ENCODE measurements at regions not wholly inside any gene's neighbourhood (a gene's known extent, or its start where the extent isn't known, plus 50 kb on each side); places are given as distances from the start of the nearest gene placed in this dataset.

- H3K36me3 Mint-ChIP-seq, result no peaks in the 10 kb centered on the region
- no peak overlapping the region for H3K27ac Mint-ChIP-seq
- H3K9me3 Mint-ChIP-seq, result no peaks in the 10 kb centered on the region
- peak overlapping the region; percentile 34 for H3K4me3 Mint-ChIP-seq
- H3K27me3 Mint-ChIP-seq, result no peaks in the 10 kb centered on the region
- no peak for DNase-seq (ENCODE audit: extremely low spot score, unreplicated experiment)
- H3K4me1 Mint-ChIP-seq (ENCODE audit: unreplicated experiment), result peaks cover 19% of the 10 kb centered on the region
- no peak for TF ChIP-seq CTCF (conservative IDR thresholded peaks at IDR 0.05)
Measured at GRCh38 chr7:42605406-42606192, 306.3 kb downstream of the C7orf25 start.

DNA sequence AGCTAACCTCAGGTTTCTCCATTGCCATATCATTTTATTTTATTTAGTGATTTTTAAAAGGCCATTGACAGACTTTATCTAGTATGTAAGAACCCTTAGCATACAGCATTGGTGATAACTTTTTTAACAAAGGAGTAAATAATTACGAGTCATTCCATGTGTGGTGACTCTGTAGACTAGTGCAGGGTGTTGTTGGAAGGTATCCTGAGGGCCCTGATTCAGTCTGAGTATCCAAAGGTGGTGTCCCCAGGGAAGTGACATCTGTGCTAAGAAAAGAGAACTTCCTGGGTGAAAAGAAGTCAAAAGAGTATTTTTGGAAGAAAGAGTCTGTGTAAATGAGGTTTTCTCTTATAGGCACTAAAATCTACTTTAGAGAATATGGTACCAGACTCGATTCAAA is 308.4 kb downstream of the C7orf25 start:
- DNase-seq (ENCODE audit: extremely low spot score, unreplicated experiment), result no peak
- H3K4me3 Mint-ChIP-seq, result no peak overlapping the region
- no peak overlapping the region for H3K27ac Mint-ChIP-seq

GRCh38 chr7:42597300-42597699 is 314.6 kb downstream of the C7orf25 start:
- no peaks in the 10 kb centered on the region for H3K27me3 Mint-ChIP-seq
- TF ChIP-seq CTCF (conservative IDR thresholded peaks at IDR 0.05), result no peak
- H3K36me3 Mint-ChIP-seq, result no peaks in the 10 kb centered on the region
- peaks cover 9% of the 10 kb centered on the region for H3K9me3 Mint-ChIP-seq
- DNase-seq (ENCODE audit: extremely low spot score, unreplicated experiment), result no peak
- H3K4me3 Mint-ChIP-seq, result no peak overlapping the region
- no peaks in the 10 kb centered on the region for H3K4me1 Mint-ChIP-seq (ENCODE audit: unreplicated experiment)
- H3K27ac Mint-ChIP-seq, result peak overlapping the region; percentile 16

More for the DNA sequence above, 308.4 kb downstream of the C7orf25 start:
- peaks cover 19% of the 10 kb centered on the region for H3K4me1 Mint-ChIP-seq (ENCODE audit: unreplicated experiment)
- no peaks in the 10 kb centered on the region for H3K27me3 Mint-ChIP-seq
- TF ChIP-seq CTCF (conservative IDR thresholded peaks at IDR 0.05), result no peak
- H3K36me3 Mint-ChIP-seq, result no peaks in the 10 kb centered on the region
- H3K9me3 Mint-ChIP-seq, result peaks cover under 1% of the 10 kb centered on the region

DNA sequence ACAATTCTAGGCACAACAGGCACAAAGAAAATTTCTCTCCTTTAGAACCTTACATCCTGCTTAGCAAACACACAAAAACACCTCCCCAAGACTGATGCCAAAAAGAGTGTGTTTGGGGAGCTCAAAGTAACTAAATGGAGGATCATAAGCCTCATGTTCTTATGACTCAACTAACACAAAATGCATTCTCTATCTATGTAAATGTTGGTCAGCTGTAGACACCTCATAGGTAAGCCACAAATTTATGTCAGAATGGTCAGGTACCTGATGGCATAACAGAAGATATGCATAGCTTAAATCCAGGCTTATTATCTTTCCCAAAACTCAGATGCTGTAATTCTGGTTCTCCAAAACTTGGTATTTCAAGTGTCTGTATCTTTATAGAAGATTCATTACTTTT is 315.1 kb downstream of the C7orf25 start:
- no peak overlapping the region for H3K4me3 Mint-ChIP-seq
- DNase-seq (ENCODE audit: extremely low spot score, unreplicated experiment), result no peak
- no peaks in the 10 kb centered on the region for H3K36me3 Mint-ChIP-seq
- no peaks in the 10 kb centered on the region for H3K27me3 Mint-ChIP-seq
- no peaks in the 10 kb centered on the region for H3K4me1 Mint-ChIP-seq (ENCODE audit: unreplicated experiment)
- H3K9me3 Mint-ChIP-seq, result peaks cover 14% of the 10 kb centered on the region
- peak overlapping the region; percentile 16 for H3K27ac Mint-ChIP-seq
- no peak for TF ChIP-seq CTCF (conservative IDR thresholded peaks at IDR 0.05)

- no peaks in the 10 kb centered on the region for H3K27me3 Mint-ChIP-seq
- no peak overlapping the region for H3K4me3 Mint-ChIP-seq
- no peak overlapping the region for H3K27ac Mint-ChIP-seq
Measured at GRCh38 chr7:42593860-42594259, 318.0 kb downstream of the C7orf25 start.

More at GRCh38 chr7:42593860-42594259, 318.0 kb downstream of the C7orf25 start:
- H3K9me3 Mint-ChIP-seq, result peaks cover 14% of the 10 kb centered on the region
- no peak for TF ChIP-seq CTCF (conservative IDR thresholded peaks at IDR 0.05)
- no peak for DNase-seq (ENCODE audit: extremely low spot score, unreplicated experiment)
- no peaks in the 10 kb centered on the region for H3K4me1 Mint-ChIP-seq (ENCODE audit: unreplicated experiment)
- H3K36me3 Mint-ChIP-seq, result no peaks in the 10 kb centered on the region
